ENCODE measurements at regions not wholly inside any gene's neighbourhood (a gene's known extent, or its start where the extent isn't known, plus 50 kb on each side); places are given as distances from the start of the nearest gene placed in this dataset.

GRCh38 chr19:30204721-30205120 lies 167.5 kb upstream of the ZNF536 start:
- no TSS peak for BruUV-seq (replicated peaks)
- TF ChIP-seq CTCF (IDR thresholded peaks at IDR 0.05; ENCODE audit: unreplicated experiment), result no peak
- no peaks in the 10 kb centered on the region for H3K36me3 Mint-ChIP-seq (ENCODE audit: insufficient read depth, unreplicated experiment)
- no peak overlapping the region for H3K27ac Mint-ChIP-seq (ENCODE audit: unreplicated experiment)
- H3K27me3 Mint-ChIP-seq (ENCODE audit: unreplicated experiment), result peaks cover 6% of the 10 kb centered on the region
- H3K4me3 Mint-ChIP-seq (ENCODE audit: low read depth, unreplicated experiment), result no peak overlapping the region
- no peaks in the 10 kb centered on the region for H3K4me1 Mint-ChIP-seq (ENCODE audit: low read depth, unreplicated experiment)
- CTCF ChIA-PET, result interaction anchor here (0.7 kb wide), 1 partner anchor 185 kb away, joined by 3 read pairs; no protein-coding TSS in a partner anchor
- DNase-seq, result no peak
- no peaks in the 10 kb centered on the region for H3K9me3 Mint-ChIP-seq (ENCODE audit: low read depth, unreplicated experiment)
- intact Hi-C loops (cut with micrococcal nuclease; ENCODE audit: unreplicated experiment), result no loop called here

- Mint-ChIP-seq H3K9me3 (ENCODE audit: low read depth, unreplicated experiment) (no peaks in the 10 kb centered on the region), H3K27me3 (ENCODE audit: unreplicated experiment) (peaks cover 12% of the 10 kb centered on the region), H3K27ac (ENCODE audit: unreplicated experiment) (no peak overlapping the region), H3K4me1 (ENCODE audit: low read depth, unreplicated experiment) (no peaks in the 10 kb centered on the region), H3K36me3 (ENCODE audit: insufficient read depth, unreplicated experiment) (no peaks in the 10 kb centered on the region), H3K4me3 (ENCODE audit: low read depth, unreplicated experiment) (no peak overlapping the region)
- CTCF ChIA-PET, result no interaction called here
- no peak for DNase-seq
- no peak for TF ChIP-seq CTCF (IDR thresholded peaks at IDR 0.05; ENCODE audit: unreplicated experiment)
- BruUV-seq (replicated peaks), result no TSS peak
- intact Hi-C loops (cut with micrococcal nuclease; ENCODE audit: unreplicated experiment), result no loop called here
These were observed 166.0 kb upstream of the ZNF536 start for GRCh38 chr19:30206187-30206586.

DNA sequence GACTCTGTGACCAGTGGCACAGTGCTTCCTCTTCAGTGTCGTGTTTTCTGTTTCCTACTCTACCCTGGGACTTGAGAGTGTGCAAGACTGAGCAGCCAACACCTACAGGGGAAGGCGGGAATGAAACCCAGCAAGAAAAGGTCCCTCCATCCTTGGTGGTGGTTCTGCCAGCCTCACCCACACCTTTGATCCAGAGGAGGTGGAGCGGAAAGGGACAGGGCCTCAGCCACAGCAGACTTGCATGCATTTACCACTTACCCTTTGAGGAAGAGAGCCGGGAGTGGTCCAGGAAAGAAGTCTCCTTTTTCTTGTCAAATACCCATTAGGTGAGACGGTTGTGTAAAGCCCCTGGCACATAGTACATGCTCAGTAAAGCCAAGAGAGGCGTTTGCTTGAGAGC lies 164.8 kb upstream of the ZNF536 start:
- no peak overlapping the region for H3K27ac Mint-ChIP-seq (ENCODE audit: unreplicated experiment)
- H3K27me3 Mint-ChIP-seq (ENCODE audit: unreplicated experiment), result peaks cover 12% of the 10 kb centered on the region
- CTCF ChIA-PET, result no interaction called here
- no peak overlapping the region for H3K4me3 Mint-ChIP-seq (ENCODE audit: low read depth, unreplicated experiment)
- BruUV-seq (replicated peaks), result no TSS peak
- DNase-seq, result no peak
- peaks cover 3% of the 10 kb centered on the region for H3K9me3 Mint-ChIP-seq (ENCODE audit: low read depth, unreplicated experiment)
- intact Hi-C loops (cut with micrococcal nuclease; ENCODE audit: unreplicated experiment), result no loop called here
- no peaks in the 10 kb centered on the region for H3K36me3 Mint-ChIP-seq (ENCODE audit: insufficient read depth, unreplicated experiment)
- no peak for TF ChIP-seq CTCF (IDR thresholded peaks at IDR 0.05; ENCODE audit: unreplicated experiment)
- no peaks in the 10 kb centered on the region for H3K4me1 Mint-ChIP-seq (ENCODE audit: low read depth, unreplicated experiment)

DNA sequence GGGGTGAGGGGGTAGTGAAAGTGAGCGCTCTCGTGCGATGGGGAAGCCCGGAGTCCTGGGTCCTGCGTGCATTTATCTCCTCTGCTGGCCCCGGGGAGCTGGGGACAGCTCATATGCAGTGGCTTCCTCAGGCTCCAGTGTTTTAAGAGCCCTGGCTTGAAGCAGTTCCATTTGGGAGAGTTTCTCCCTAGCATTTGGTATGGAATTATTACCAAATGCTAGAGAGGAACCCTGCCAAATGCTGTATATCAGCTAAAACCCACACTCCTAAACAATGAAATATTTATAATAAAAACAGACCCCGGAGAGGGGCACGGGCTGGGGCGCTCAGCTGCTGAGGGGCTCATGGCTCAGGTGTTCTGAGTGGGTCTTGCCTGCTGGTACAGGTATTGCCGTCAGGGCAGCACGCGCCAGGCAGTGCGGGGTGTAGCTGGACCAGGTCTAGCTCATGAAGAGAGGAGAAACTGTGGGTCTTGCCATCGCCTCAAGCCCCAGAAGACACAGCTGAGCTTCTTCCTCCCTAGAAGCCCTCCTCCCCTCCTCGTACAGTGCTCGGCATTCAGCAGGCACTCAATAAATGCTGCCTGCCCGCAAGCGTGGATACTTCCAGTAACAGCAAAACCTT lies 163.6 kb upstream of the ZNF536 start:
- peaks cover 8% of the 10 kb centered on the region for H3K9me3 Mint-ChIP-seq (ENCODE audit: low read depth, unreplicated experiment)
- H3K4me1 Mint-ChIP-seq (ENCODE audit: low read depth, unreplicated experiment), result no peaks in the 10 kb centered on the region
- CTCF ChIA-PET, result no interaction called here
- no peak for DNase-seq
- no TSS peak for BruUV-seq (replicated peaks)
- H3K27ac Mint-ChIP-seq (ENCODE audit: unreplicated experiment), result no peak overlapping the region
- H3K36me3 Mint-ChIP-seq (ENCODE audit: insufficient read depth, unreplicated experiment), result no peaks in the 10 kb centered on the region
- no peak for TF ChIP-seq CTCF (IDR thresholded peaks at IDR 0.05; ENCODE audit: unreplicated experiment)
- intact Hi-C loops (cut with micrococcal nuclease; ENCODE audit: unreplicated experiment), result no loop called here
- peaks cover 12% of the 10 kb centered on the region for H3K27me3 Mint-ChIP-seq (ENCODE audit: unreplicated experiment)
- no peak overlapping the region for H3K4me3 Mint-ChIP-seq (ENCODE audit: low read depth, unreplicated experiment)

All from Calu3 (cell line).